SHP77 (cell line): ENCODE measurements at regions not wholly inside any gene's neighbourhood (a gene's known extent, or its start where the extent isn't known, plus 50 kb on each side); places are given as distances from the start of the nearest gene placed in this dataset.

Source experiments
- DNase-seq, 2 experiments: peaks; one replicate each; lab custom pipeline; 2025; lab: John Stamatoyannopoulos, UW

DNA sequence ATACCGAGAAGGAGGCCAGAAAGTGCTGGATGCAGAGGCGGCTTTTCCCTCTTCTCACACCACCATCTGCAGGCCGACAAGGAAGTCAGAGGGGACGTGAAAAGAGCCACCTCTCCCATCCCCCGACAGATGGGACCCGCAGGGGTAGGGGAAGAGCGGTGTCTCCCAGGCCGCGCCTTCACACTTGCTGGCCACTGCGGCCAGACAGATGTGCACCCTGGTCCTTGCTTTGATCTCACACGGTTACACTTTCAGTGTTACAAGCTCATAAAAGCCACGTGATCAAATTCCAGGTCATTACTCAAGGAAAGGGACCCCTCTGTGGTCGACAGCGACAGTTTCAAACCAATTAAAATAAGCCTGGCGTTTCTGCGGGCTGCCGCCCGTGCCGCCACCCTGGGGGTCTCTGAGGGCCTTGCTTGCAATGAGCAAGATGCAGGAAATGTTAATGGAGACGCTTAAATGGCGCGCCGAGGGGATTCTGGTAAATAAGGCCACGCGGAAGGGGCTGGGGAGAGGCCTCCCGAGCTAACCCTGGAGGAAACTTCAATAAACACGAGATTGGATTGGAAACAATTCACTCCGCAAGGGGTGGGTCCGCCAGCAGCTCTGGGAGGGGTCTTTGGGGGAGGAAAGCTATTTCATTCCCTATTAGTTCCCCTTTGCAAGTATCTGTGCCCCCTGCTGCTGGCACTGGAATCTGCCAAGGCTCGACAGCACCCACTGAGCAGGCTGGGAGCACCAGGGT is 240.9 kb downstream of the ENGASE start:
- no peak for DNase-seq

GRCh38 chr17:79314617-79315357 is 240.2 kb downstream of the ENGASE start:
- DNase-seq, result no peak

GRCh38 chr17:79311373-79311772 is 236.7 kb downstream of the ENGASE start:
- DNase-seq, result no peak

DNA sequence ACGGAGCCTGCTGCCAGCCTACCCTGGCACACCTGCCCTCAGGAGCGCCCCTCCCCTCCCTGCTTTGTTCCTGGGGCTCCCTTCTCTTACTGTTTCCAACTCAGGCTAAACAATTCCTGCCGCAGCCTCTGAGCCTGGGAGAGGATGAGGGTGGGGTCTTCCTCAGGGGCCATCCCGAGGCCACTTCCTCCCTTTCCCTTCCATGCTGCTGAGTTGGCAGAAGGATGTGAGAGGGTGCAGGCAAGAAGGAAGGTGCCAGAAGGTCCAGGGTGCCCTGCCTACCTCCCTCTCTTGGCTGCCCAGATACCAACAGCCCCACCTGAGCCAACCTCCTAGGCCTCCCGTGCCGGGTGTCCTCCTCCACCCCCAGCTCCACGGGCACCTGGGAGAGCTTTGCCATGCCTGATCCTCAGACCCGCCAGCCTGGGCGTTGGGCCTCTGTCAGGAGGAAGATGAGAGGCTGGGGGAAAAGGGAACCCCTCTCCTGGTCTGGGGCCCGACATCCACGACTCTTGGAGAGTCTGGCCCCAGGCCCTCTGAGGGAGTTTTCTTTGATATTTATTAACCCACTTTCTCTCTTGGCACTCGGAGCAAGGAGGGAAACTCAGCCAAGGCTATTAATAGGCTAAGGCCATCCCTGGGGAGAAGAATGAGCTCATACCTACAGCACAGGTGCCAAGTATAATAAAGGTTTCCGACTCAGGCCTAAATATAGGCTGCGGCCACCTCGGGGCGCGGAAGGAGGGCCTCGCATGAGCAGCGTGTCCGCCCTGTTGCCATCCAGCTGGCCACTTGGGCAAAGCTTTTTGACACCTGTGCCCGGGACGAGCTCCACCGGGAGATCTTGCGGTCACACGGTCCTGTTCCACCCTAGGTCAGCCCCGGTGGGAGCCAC is 232.0 kb downstream of the ENGASE start:
- DNase-seq, result peak in 1 of 2 experiments; percentile 6

DNA sequence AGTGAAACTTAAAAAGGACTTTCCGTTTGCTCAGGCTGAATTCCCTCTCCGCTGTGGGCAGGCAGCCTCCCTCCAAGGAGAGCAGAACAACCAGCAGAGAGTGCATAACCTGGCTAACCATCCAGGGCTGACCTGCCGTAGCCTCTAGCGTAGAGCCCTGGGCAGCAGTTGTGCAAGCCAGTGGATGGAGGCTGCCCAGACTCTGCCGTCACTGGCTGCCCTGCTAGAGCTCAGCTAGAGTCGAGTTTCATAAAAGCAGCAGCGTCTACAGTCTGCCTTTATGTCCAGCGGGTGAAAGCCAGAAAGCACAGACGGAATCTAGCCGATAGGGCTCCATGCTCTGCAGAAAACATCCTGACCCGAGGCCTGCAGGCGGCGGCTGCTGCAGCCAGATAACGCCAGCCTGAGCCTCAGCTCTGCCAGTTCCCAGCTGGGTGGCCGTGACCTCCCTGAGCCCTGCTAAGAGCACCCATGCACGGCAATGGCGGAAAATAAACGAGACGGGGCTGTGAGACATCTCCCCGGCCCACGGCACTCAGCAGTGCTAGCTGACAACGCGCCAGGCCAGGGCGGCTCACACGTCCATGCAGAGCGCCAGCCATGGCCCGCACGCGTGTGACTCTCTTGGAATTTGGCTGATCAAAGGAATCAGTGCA is 231.3 kb downstream of the ENGASE start:
- DNase-seq, result no peak

GRCh38 chr17:79305376-79305767 is 230.7 kb downstream of the ENGASE start:
- no peak for DNase-seq

GRCh38 chr17:79304884-79305283 is 230.3 kb downstream of the ENGASE start:
- no peak for DNase-seq

- DNase-seq, result no peak
Observed at GRCh38 chr17:79303641-79304205, 229.1 kb downstream of the ENGASE start.

DNA sequence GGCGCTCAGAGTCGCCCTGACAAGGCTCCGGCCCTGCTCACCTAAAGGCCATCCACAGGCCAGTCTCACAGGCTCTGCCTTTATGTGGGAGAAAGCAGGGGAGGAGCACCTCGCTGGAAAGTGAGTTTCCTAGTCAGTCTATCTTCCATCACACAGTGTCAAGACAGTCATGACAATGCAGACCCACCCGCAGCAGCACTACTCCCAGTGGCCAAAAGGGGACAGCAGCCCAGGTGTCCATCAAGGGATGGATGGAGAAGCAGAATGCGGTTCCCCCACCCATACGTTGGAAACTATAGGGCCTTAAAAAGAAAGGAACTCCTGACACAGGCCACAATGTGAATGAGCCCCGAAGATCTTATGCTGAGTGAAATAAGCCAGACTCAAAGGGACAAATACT is 226.8 kb downstream of the ENGASE start:
- DNase-seq, result no peak

DNA sequence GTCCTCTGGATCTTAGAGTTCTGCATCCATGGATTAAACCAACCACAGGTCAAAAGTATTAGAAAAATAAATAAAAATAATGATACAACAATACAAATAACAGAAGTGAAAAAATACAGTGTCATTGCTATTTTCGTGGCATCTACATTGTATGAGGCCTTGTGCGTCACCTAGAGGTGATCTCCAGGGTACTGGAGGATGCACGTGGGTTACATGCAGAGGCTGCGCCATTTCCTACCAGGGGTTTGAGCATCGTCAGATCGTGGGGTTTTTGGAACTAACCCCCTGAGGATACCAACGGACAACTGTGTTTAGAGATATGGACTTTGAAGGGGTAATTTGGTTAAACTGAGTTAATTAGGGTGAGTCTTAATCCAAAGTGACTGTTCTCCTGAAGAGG is 224.7 kb downstream of the ENGASE start:
- DNase-seq, result no peak

DNA sequence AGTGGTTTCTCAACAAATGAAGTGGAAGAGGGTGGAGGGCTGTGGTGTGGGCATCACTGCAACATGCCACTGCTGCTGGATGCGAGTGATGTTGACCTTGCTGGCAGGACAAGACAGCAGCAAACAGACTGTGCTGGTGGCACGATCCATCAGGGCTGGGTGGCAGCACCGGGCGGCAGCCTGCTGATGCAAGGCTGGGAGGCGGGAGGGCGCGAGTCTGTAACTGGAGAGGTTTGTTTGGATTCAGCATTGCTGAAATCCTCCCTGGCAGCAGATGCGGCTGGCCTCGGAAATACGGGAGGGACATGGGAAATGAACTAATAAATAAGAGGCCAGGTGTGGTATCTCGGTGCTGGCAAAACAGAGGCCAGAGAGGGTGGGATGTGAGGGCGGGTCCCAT is 224.2 kb downstream of the ENGASE start:
- peak in 1 of 2 experiments; percentile 13 for DNase-seq

DNA sequence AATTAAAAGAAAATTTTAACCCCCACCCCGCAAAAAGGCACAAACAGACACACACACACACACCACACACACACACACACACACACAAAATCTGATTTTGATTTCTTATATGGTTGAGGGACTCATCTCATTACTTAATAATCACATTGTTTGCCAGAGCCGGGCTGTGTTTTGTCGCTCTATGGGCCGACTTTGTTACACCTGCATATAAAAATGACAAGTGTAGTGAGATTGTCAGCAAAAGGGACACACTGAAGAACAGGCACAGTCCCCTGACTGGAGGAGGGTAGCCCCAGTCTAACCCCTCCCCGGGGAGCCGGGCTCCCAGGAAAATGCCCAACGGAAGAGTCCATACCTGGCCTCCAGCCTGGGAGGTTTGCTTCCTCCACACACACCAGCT is 221.6 kb downstream of the ENGASE start:
- no peak for DNase-seq

DNA sequence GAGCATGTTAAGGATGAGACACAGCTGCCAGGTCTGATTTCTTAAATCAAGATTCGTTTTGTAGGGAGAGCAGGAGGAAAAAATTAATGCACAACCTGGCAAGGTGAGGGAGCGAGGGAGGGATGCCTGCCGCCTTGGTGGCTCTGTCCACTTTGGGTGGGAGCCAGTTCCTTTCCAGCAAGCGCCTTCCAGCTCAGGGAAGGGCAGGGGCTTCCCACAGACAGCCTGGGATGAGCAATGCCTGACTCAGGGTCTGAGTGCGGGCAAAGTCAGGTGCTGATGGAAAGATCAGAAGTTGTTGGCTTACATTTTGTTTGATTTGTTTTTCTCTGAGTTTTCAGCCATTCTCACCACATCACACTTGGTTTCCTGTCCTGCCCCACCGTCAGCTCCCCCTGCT is 220.7 kb downstream of the ENGASE start:
- DNase-seq, result no peak

DNA sequence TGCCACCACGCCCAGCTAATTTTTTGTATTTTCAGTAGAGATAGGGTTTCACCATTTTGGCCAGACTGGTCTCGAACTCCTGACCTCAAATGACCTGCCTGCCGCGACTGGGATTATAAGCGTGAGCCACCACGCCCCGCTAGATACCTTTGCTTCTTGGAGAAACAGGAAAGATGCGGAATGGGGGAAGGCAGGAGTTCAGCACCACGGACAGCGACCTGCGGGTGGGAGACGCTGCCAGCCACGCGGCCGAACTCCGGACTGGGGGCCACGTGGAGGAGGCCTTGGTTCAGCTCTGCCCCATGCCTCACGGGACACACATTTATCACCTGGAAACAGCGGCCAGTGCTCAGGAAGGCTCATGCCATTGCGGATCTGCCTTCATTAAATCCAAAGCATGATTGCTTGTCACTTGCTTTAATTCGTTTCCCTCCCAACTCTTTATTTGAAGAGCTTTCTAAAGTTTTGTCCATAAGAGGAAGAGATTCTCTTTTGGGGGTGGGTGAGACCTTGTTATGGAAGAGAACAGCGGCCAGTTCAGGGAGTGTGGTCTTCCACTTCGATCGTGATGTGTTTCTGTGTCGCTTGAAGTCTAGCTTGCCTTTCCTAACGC is 219.9 kb downstream of the ENGASE start:
- no peak for DNase-seq

DNA sequence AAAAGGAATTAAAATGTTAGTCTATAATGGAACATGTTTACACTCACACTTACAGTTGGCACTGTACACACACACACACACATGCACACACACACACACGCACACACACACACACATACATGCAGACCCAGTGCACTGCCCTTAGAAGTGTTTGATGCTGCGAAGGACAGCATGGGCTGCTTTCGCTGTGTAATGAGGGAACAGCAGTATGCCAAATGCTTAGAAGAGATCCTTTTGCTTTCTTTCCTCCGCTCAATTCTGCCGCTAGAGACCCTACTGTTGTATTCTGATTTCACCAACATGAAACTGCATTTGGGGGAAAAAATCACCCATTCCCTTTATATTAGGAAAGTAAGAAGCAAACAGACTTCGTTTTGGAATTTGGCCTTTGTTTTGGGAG is 217.9 kb downstream of the ENGASE start:
- no peak for DNase-seq

DNA sequence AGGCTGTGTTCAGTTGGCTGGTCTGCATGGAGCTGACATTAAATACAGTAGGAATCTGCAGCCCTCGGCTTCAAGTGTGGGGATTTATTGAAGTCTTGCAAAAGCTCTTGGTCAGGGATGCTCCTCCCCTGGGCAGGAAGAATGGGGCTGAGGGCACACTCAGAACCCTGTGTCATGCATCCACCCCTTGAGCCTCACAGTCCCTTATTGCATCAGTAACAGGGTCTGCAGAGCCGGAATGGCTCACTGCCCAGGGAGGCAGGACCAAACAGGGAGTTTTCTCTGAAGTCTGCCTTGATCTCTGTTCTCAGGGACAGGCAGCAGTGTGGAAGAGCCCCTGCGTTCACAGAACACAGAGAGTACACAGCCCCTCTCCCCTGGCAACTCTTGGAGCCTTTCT is 216.8 kb downstream of the ENGASE start:
- no peak for DNase-seq

GRCh38 chr17:79290726-79291125 is 216.1 kb downstream of the ENGASE start:
- no peak for DNase-seq

DNA sequence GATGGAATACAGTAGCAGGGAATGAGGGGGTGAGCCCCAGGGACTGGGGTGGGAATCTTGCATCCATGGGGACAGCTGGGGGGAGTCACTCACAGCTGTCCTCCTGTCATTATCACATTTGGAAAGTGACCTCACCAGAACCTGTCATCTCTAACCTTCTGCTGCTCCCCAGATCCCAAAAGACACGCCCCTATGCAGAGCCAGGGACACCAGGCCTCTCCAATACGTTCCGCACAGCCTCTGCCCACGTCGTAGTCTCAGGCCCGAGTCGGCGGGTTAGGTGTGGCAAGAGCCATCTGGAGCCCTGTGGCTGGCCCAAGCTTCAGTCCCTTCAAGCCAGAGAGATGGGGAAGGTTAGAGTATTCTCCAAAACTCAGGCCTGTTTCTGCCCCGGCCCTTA is 214.3 kb downstream of the ENGASE start:
- no peak for DNase-seq

DNA sequence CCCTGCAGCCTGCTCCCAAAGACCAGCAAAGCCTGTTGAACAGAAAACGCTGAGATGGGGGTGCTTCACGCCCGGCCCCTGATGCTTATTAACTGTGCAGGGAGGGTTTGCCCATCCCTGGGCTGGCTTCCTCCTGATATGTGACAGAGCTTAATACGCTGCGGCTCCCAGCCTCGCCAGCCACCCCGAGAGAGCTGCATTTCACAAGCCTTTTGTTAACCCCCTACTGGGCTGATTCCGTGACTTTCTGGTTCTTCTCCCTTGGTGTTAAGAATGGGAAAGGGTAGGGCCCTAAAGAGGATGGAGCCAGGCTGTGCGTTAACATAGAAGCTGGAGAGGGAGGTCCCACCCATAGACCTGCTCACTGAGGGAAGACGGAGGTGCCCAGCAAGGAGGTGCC is 211.8 kb downstream of the ENGASE start:
- DNase-seq, result no peak

GRCh38 chr17:79285973-79286372 is 211.3 kb downstream of the ENGASE start:
- DNase-seq, result no peak

DNA sequence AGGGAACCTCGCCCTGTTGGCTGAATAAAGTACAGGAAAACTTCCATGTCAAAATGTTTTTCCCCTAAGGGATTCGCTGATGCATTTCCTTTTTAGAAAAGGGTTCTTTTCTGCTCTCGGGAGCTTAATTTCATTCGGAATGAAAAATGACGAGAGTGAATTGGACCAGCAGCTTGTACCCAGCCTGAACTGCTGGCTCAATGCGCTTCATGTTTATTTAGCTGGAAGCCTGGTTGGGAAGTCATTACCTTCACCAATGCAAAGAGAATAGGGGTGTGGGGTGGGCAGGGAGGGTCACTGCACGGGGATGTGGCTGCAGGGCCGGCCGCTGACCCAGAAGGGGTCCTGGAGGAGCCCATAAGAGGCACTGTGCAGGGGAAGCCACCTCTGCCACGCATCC is 207.7 kb downstream of the ENGASE start:
- no peak for DNase-seq
